ENCODE measurements at regions not wholly inside any gene's neighbourhood (a gene's known extent, or its start where the extent isn't known, plus 50 kb on each side); places are given as distances from the start of the nearest gene placed in this dataset.

DNA sequence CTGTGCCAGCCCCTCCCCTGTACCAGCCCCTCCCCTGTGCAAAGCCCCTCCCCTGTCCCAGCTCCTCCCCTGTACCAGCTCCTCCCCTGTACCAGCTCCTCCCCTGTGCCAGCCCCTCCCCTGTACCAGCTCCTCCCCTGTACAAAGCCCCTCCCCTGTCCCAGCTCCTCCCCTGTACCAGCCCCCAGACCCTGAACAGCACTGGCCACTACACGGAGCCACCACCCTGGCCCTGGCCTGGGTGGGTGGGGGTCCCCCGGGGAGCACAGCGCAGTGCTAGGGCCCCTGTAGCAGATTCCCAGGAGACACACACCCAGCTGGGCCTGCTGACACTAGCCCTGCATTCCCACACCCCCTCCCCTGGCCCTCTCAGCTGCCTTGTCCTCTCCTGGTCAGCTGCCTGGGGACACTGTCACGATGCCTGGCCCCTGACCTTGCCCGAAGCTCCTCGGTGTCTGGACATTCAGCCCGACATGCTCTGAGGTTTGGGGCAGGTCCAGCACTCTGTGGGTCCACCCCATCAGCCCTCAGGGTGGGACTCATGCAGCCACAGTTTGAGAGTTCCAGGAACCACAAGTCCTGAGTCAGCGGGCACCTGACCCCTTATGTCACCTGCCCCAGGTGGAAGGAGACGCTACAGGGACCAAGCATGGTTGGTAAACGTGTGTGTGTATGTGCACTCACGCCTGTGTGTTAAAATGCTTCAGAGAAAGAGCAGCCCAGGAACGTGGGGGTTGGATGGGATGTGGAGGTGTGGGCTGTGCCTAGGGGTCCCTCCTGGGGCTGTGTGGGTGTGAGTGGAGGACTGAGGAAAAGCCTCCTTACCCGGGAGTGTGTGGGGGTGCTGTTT, 114.2 kb downstream of the METRNL start:
- Histone ChIP-seq H3K9me3 (no peaks in the 10 kb centered on the region), H3K4me1 (peaks cover 18 to 75% (median 23%) of the 10 kb centered on the region in 3 donors), H3K36me3 (no peaks in the 10 kb centered on the region), H3K27me3 (peaks cover 0 to 7% (median 0%) of the 10 kb centered on the region in 4 donors), H3K27ac (peak overlapping the region in 3 of 4 donors; percentile 10 to 66 (median 25)), H3K4me3 (no peak overlapping the region)
- TF ChIP-seq, protein P1, sequence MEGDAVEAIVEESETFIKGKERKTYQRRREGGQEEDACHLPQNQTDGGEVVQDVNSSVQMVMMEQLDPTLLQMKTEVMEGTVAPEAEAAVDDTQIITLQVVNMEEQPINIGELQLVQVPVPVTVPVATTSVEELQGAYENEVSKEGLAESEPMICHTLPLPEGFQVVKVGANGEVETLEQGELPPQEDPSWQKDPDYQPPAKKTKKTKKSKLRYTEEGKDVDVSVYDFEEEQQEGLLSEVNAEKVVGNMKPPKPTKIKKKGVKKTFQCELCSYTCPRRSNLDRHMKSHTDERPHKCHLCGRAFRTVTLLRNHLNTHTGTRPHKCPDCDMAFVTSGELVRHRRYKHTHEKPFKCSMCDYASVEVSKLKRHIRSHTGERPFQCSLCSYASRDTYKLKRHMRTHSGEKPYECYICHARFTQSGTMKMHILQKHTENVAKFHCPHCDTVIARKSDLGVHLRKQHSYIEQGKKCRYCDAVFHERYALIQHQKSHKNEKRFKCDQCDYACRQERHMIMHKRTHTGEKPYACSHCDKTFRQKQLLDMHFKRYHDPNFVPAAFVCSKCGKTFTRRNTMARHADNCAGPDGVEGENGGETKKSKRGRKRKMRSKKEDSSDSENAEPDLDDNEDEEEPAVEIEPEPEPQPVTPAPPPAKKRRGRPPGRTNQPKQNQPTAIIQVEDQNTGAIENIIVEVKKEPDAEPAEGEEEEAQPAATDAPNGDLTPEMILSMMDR (IDR thresholded peaks at IDR 0.05) = no peak
- TF ChIP-seq POLR2A (IDR thresholded peaks at IDR 0.05) = peak in 1 of 4 donors; percentile 11
- intact Hi-C loops (cut with DNase I) = no loop called here
- 34 to 50% methylated on average over 6 to 7 of the region's 13 CpGs for WGBS, 2 donors
- no peak for DNase-seq

DNA sequence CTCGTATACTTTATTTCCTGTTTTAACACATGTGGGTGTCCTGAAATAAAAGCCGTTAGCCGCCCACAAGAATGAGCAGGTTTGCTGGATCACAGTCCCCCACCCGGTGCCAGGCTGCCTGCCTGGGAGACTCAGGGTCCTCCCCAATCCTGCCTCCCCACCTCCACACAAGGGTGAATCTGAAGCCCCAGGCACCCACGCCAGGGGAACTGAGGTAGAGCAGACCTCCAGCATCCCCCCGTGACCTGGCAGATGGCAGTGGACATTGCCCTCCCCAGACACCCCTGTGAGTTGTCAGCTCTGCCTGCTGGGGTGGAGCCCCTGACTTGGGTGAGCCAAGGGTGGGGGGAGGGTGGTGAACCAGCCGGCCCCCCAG, 114.8 kb downstream of the METRNL start:
- DNase-seq = no peak
- no peak for TF ChIP-seq POLR2A (IDR thresholded peaks at IDR 0.05)
- TF ChIP-seq, protein P1 (IDR thresholded peaks at IDR 0.05) = no peak

DNA sequence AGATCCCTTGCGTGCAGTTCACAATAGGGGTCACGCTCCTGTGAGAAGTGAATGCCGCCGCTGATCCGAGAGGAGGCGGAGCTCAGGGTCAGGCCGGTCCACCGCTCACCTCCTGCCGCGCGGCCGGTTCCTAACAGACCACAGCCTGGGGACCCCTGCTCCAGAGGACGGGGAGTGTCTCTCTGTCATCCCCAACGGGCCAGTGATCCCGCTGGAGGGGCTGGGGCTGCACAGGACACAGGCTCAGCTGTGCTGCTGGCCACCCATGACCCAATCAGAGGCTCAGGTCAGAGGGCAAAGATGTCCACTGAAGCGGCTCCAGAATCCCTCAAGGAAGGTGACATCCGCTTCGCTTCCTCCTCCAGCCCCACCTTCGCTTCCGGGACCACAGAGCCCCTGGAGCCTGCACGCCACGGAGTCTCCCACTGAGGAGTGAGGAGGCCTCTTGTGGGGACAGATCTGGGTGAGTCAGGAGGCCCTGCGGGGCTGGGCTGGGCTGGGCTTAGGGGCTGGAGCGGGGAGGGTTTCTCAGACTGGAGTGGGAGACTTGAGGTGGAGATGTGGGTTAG, 115.4 kb downstream of the METRNL start:
- Histone ChIP-seq H3K27me3 (no peaks in the 10 kb centered on the region), H3K4me1 (peaks cover 18 to 77% (median 23%) of the 10 kb centered on the region in 3 donors), H3K36me3 (no peaks in the 10 kb centered on the region), H3K4me3 (no peak overlapping the region), H3K27ac (peak overlapping the region; percentile 42 to 84 (median 59)), H3K9me3 (no peaks in the 10 kb centered on the region)
- 91 to 93% methylated on average over 8 to 9 of the region's 24 CpGs for WGBS, 2 donors
- intact Hi-C loops (cut with DNase I) = no loop called here
- no peak for TF ChIP-seq POLR2A (IDR thresholded peaks at IDR 0.05)
- TF ChIP-seq, protein P1 (IDR thresholded peaks at IDR 0.05) = no peak
- DNase-seq = no peak

More for the DNA sequence above, 114.8 kb downstream of the METRNL start:
- Histone ChIP-seq H3K27me3 (peaks cover 0 to 5% (median 0%) of the 10 kb centered on the region in 4 donors), H3K36me3 (no peaks in the 10 kb centered on the region), H3K4me3 (no peak overlapping the region), H3K27ac (peak overlapping the region in 2 of 4 donors; percentile 59 to 66), H3K9me3 (no peaks in the 10 kb centered on the region), H3K4me1 (peaks cover 18 to 77% (median 23%) of the 10 kb centered on the region in 3 donors)
- 45 to 61% methylated on average over 4 to 5 of the region's 7 CpGs for WGBS, 2 donors
- intact Hi-C loops (cut with DNase I) = no loop called here

DNA sequence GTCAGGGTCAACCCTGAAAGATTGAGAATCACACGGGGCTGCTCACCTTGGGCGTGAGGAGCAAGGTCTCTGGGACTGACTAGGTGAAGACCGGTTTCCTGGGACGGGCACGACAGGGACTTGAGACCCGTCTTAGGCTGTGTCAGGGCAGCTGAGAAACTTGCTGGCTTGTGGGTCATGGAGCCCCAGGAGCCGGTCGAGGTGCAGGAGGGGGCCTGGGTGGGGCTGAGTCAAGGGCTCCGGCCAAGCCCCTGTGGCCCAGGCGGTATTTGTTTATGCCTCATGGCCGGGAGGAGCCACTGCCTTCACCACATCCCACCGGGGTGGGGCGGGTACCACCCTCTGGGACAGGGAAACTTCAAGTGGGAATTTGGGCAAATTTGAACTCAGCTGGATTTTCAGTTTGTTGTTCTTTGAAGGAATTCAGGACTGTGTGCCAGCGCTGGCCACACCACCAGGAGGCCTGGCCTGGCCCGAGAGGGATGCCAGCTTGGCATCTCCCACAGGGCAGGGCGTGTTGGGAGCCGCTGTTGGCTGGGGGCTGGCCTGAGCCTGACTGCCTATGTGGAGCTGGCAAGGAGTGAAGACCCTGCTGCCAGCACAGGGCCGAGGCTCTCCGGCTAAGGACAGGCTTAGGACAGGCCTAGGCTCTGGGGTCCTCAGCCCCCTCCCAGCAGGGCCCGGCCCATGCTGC, 116.1 kb downstream of the METRNL start:
- no peak for DNase-seq
- H3K9me3 ChIP-seq = no peaks in the 10 kb centered on the region
- H3K4me3 ChIP-seq = no peak overlapping the region
- 34% methylated on average over 7 to 9 of the region's 20 CpGs for WGBS, 2 donors
- intact Hi-C loops (cut with DNase I) = no loop called here
- H3K36me3 ChIP-seq = no peaks in the 10 kb centered on the region
- H3K27ac ChIP-seq = peak overlapping the region; percentile 42 to 84 (median 59)
- H3K4me1 ChIP-seq = peaks cover 22 to 77% (median 23%) of the 10 kb centered on the region in 3 donors
- TF ChIP-seq, protein P1 (IDR thresholded peaks at IDR 0.05) = peak in 1 of 6 experiments; percentile 29
- no peak for TF ChIP-seq POLR2A (IDR thresholded peaks at IDR 0.05)
- no peaks in the 10 kb centered on the region for H3K27me3 ChIP-seq

DNA sequence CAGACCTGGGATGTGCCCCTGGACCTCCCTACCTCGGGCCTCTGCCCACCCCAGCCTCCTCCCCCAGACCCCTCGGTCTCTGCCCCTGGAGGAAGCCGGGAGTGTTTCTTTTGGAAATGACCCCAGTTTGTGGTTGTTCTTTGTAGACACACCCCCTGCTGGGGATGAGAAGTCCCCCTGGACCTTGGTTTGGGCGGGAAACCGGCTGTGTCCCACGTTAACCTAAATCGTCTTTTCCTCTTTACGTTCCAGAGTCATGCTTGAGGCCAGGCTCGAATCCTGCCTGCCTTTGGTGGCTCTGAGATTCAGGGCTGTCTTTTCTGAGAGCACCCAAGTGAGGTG, 116.6 kb downstream of the METRNL start:
- no peaks in the 10 kb centered on the region for H3K9me3 ChIP-seq
- no peak for TF ChIP-seq POLR2A (IDR thresholded peaks at IDR 0.05)
- TF ChIP-seq, protein P1 (IDR thresholded peaks at IDR 0.05) = no peak
- peak overlapping the region; percentile 42 to 84 (median 59) for H3K27ac ChIP-seq
- no CpG with 5 or more reads among the region's 9 CpGs for WGBS, 2 donors
- H3K4me1 ChIP-seq = peaks cover 23 to 77% (median 27%) of the 10 kb centered on the region in 3 donors
- DNase-seq = no peak
- no peaks in the 10 kb centered on the region for H3K27me3 ChIP-seq
- H3K4me3 ChIP-seq = no peak overlapping the region
- no peaks in the 10 kb centered on the region for H3K36me3 ChIP-seq
- intact Hi-C loops (cut with DNase I) = no loop called here
